Right lobe of liver (tissue), 6 donors: ENCODE measurements at regions not wholly inside any gene's neighbourhood (a gene's known extent, or its start where the extent isn't known, plus 50 kb on each side); places are given as distances from the start of the nearest gene placed in this dataset.

Source experiments
- ATAC-seq, 4 donors: fragments of 200-7000 bp; cut with Tn5 transposase; one replicate each; pipeline ENCODE4 v1.9.1; 2020; ENCODE audit warnings: mild to moderate bottlenecking in 4 of 4, moderate library complexity in 4 of 4
- DNase-seq, 3 donors: peaks; one replicate each; pipeline ENCODE4 v3.0.0-alpha.2; 2020
- H3K27ac ChIP-seq, 3 donors: fragments of 200-600 bp; one replicate each; pipeline ENCODE4 v1.8.0; 2022
- H3K27me3 ChIP-seq, 2 donors: fragments of 200-600 bp; one replicate each; pipeline ENCODE4 v1.8.0; 2022
- H3K36me3 ChIP-seq, 4 donors: fragments of 200-600 bp; sonication (generic) in 1 of 4; one replicate each; pipeline versions ENCODE4 v1.5.1 to v1.8.0; 2017 to 2022; ENCODE audit warnings: control low read depth in 1 of 4
- H3K4me1 ChIP-seq, 4 donors: fragments of 200-600 bp; sonication (generic) in 1 of 4; one replicate each; pipeline versions ENCODE4 v1.5.1 to v1.8.0; 2017 to 2022; ENCODE audit warnings: control low read depth in 1 of 4
- H3K4me3 ChIP-seq, 3 donors: fragments of 200-600 bp; one replicate each; pipeline ENCODE4 v1.8.0; 2022
- H3K9me3 ChIP-seq, 4 donors: fragments of 200-600 bp; sonication (generic) in 1 of 4; one replicate each; pipeline versions ENCODE4 v1.5.1 to v1.8.0; 2017 to 2022; ENCODE audit warnings: control low read depth in 1 of 4
- CTCF ChIP-seq, 4 donors: fragments of 200-600 bp in 3 of 4; fragments of 450-650 bp in 1 of 4; IDR thresholded peaks; one replicate each; pipeline versions ENCODE4 v1.5.1 to v1.8.0; 2016 to 2022; ENCODE audit warnings: antibody characterized with exemption in 4 of 4, mild to moderate bottlenecking in 2 of 4
- POLR2A ChIP-seq: fragments of 450-650 bp; IDR thresholded peaks from one replicate; pipeline ENCODE4 v1.6.1; 2017; ENCODE audit warnings: antibody characterized with exemption, mild to moderate bottlenecking
- WGBS: methylation state at CpG from one replicate; pipeline ENCODE4 v1.1.6; 2018; ENCODE audit warnings: low coverage, low lambda C conversion rate; ENCODE audit not compliant: insufficient coverage; ENCODE audit errors: missing lambda C conversion rate; 5-methylcytosine and 5-hydroxymethylcytosine counted together
- intact Hi-C, 2 donors: fragments of 100-400 bp; cut with DNase I; formaldehyde crosslinking; loops; one replicate each; pipeline versions ENCODE4 v1.11.2 to v1.14.1; 2022
- donor health status: DM: no; HTN: yes; CAD: no.
- donor health status: DM: no; HTN: no; CAD: no.
- donor health status: DM: no; HTN: no; CAD: no.
- donor health status: DM: no; HTN: yes; CAD: no.
- donor health status: DM: no; HTN: yes; CAD: no.

DNA sequence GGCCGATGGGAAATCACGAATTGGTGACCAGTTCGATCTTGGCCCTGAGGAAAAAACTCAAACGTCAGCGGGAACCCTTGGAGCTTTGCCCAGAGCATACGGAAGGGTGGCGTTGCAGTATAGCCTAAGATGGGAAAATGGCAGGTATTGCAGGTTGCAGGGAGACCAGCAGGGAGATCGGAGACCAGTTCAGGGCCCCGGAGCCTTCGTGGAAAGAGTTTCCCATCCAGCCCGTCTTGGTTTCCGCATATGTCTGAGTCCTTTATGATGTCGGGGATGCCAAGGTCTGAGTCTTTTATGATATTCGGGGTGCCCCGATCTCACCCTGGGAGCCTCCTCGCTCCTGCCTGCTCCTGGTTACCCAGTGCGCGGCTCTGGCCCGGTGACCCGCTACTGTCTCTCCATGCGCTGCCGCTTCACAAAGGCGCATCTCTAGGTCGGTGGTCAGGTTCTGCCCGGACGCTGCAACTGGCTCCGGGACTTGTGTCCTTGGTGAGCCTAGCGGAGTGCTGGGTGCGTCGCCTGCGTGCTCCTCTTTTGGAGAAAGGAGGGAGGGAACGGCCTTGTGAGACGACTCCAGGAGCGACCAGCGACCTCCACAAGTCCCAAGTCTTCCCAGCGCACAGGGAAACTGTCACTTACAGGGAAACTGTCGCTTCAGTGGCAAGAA is 94.2 kb downstream of the PRKAB2 start:
- intact Hi-C loops = no loop called here
- WGBS = 16% methylated on average over 22 of the region's 37 CpGs
- no peaks in the 10 kb centered on the region for H3K36me3 ChIP-seq
- no peak overlapping the region for H3K4me3 ChIP-seq
- peaks cover 0 to 6% (median 0%) of the 10 kb centered on the region in 4 donors for H3K4me1 ChIP-seq
- DNase-seq = no peak
- no peaks in the 10 kb centered on the region for H3K9me3 ChIP-seq
- H3K27me3 ChIP-seq = peaks cover 0 to 6% of the 10 kb centered on the region in 2 donors
- no peak for ATAC-seq
- TF ChIP-seq POLR2A = no peak
- TF ChIP-seq CTCF (IDR thresholded peaks at IDR 0.05) = no peak
- no peak overlapping the region for H3K27ac ChIP-seq

- ATAC-seq (no peak), DNase-seq (no peak)
- Histone ChIP-seq H3K27me3 (peaks cover 0 to 6% of the 10 kb centered on the region in 2 donors), H3K4me3 (no peak overlapping the region), H3K9me3 (no peaks in the 10 kb centered on the region), H3K36me3 (no peaks in the 10 kb centered on the region), H3K27ac (no peak overlapping the region), H3K4me1 (peaks cover 0 to 6% (median 0%) of the 10 kb centered on the region in 4 donors)
- 16% methylated on average over 10 of the region's 20 CpGs for WGBS
- intact Hi-C loops = no loop called here
- TF ChIP-seq POLR2A (no peak), CTCF (IDR thresholded peaks at IDR 0.05) (no peak)
Observed at GRCh38 chr1:147077523-147077922, 94.7 kb downstream of the PRKAB2 start.

DNA sequence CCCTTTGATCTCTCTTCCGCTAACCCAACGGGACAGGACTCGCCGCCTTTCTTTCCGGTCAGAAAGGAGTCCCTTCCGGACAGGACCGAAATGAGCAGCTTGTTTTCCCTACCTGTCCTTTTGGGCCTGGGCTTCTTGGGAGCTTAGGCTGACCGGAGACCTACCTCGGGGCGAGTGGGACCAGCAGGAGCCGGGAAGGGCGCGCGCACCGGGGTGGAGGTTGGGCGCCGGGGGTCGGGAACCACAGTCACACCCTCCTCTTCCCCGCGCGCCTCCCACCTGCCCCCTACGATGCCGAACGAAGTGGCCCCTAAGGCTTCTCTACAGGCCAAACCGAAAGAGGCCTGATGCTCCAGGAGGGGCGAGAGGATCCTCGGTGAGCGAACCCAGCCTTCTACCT is 95.2 kb downstream of the PRKAB2 start:
- H3K27me3 ChIP-seq = peaks cover 0 to 6% of the 10 kb centered on the region in 2 donors
- DNase-seq = no peak

DNA sequence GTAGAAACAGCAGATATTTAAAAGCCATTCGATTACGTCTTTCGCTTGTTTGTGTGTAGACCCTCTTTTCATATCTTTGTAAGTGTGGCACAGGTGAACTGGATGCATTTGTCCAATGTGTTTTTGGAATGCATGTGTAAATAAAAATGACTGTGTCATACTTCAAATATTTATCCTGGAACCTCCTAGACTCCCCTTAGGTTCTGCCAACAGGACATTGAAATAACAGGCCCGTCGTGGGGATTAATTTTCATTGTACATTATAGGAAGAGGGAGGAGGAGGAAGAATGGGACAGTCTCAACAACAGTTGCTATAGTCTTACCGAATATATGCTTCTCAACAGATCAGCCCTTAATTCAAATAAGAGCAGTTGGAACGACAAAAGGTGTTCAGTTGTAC is 95.8 kb downstream of the PRKAB2 start:
- no peaks in the 10 kb centered on the region for H3K9me3 ChIP-seq
- H3K27me3 ChIP-seq = peaks cover 0 to 6% of the 10 kb centered on the region in 2 donors
- H3K27ac ChIP-seq = no peak overlapping the region
- H3K4me1 ChIP-seq = peaks cover 0 to 6% (median 0%) of the 10 kb centered on the region in 4 donors
- H3K4me3 ChIP-seq = no peak overlapping the region
- H3K36me3 ChIP-seq = no peaks in the 10 kb centered on the region
- DNase-seq (no peak), ATAC-seq (peak in 1 of 4 donors; percentile 68)
- TF ChIP-seq POLR2A (no peak), CTCF (IDR thresholded peaks at IDR 0.05) (no peak)
- 47% methylated on average over 7 of the region's 7 CpGs for WGBS
- intact Hi-C loops = no loop called here

More for the DNA sequence above, 95.2 kb downstream of the PRKAB2 start:
- WGBS = 35% methylated on average over 17 of the region's 28 CpGs
- Histone ChIP-seq H3K36me3 (no peaks in the 10 kb centered on the region), H3K4me3 (no peak overlapping the region), H3K27ac (no peak overlapping the region), H3K9me3 (no peaks in the 10 kb centered on the region), H3K4me1 (peaks cover 0 to 6% (median 0%) of the 10 kb centered on the region in 4 donors)
- intact Hi-C loops = no loop called here
- no peak for ATAC-seq
- no peak for TF ChIP-seq CTCF (IDR thresholded peaks at IDR 0.05)
- no peak for TF ChIP-seq POLR2A
